HCT116 (cell line): ENCODE measurements at regions not wholly inside any gene's neighbourhood (a gene's known extent, or its start where the extent isn't known, plus 50 kb on each side); places are given as distances from the start of the nearest gene placed in this dataset.

Source experiments
- ATAC-seq: fragments of 200-7000 bp; cut with Tn5 transposase; 2 replicates; pipeline ENCODE4 v1.9.1; 2020; ENCODE audit warnings: mild to moderate bottlenecking, moderate library complexity
- BruUV-seq: library from RNA; stranded (reverse); fragments of 400-500 nt; replicated peaks from 2 replicates; lab custom pipeline; 2021; lab: Mats Ljungman, UMichigan
- CTCF ChIA-PET: fragments of 300-600 bp; sonication (Branson Sonifier 250); formaldehyde crosslinking; loops from one replicate; lab custom pipeline; 2021; ENCODE audit warnings: antibody characterized with exemption; lab: Charles Lee
- POLR2A ChIA-PET: fragments of 300-600, 350-600 bp; sonication (Branson Sonifier 250); formaldehyde crosslinking; loops from one replicate; lab custom pipeline; 2021; ENCODE audit warnings: antibody characterized with exemption; lab: Charles Lee
- RAD21 ChIA-PET, 2 experiments: fragments of 300-600 bp; sonication (Branson Sonifier 250); formaldehyde crosslinking; loops; one replicate each; lab custom pipeline; 2023; ENCODE audit warnings: low total read pairs in 2 of 2; ENCODE audit not compliant: uncharacterized antibody in 2 of 2, unreplicated experiment in 2 of 2, low non-redundant PET in 1 of 2; lab: Charles Lee
- DNase-seq: peaks from one replicate; pipeline ENCODE4 v3.0.0-alpha.2; 2010; ENCODE audit warnings: low read depth, low spot score
- H2AFZ ChIP-seq: fragments of 200-600 bp; shearing (Covaris generic), sonication (generic); 2 replicates; pipeline ENCODE4 v1.6.1; 2017; ENCODE audit warnings: low read depth, mixed run types, mixed read lengths, antibody characterized with exemption, low read length; ENCODE audit not compliant: poor library complexity, severe bottlenecking
- H3K27ac ChIP-seq: 2 replicates; pipeline ENCODE4 v1.5.1; 2012; ENCODE audit warnings: low read depth, low read length
- H3K27me3 ChIP-seq: fragments of 200-600 bp; sonication (generic); 2 replicates; pipeline ENCODE4 v1.6.1; 2016; ENCODE audit warnings: mixed run types, low read length, mixed read lengths; ENCODE audit not compliant: insufficient read depth
- H3K36me3 ChIP-seq, 2 experiments: fragments of 200-500 bp in 1 of 2; fragments of 200-600 bp in 1 of 2; sonication (Bioruptor generic) in 1 of 2; sonication (generic) in 1 of 2; 2 replicates each; pipeline versions ENCODE4 v1.5.1 to v1.6.1; 2014 to 2016; ENCODE audit warnings: low read length in 2 of 2, inconsistent platforms in 1 of 2, mixed read lengths in 1 of 2, mixed run types in 1 of 2; ENCODE audit not compliant: insufficient read depth in 2 of 2, control insufficient read depth in 1 of 2
- H3K4me1 ChIP-seq, 2 experiments: fragments of 200-600 bp in 1 of 2; sonication (generic) in 1 of 2; 2 replicates each; pipeline versions ENCODE4 v1.5.1 to v1.6.1; 2012 to 2017; ENCODE audit warnings: low read length in 2 of 2, inconsistent platforms in 1 of 2, mild to moderate bottlenecking in 1 of 2, mixed read lengths in 1 of 2, mixed run types in 1 of 2, moderate library complexity in 1 of 2; ENCODE audit not compliant: insufficient read depth in 2 of 2, control insufficient read depth in 1 of 2
- H3K4me2 ChIP-seq: fragments of 200-600 bp; sonication (generic); 2 replicates; pipeline ENCODE4 v1.6.1; 2017; ENCODE audit warnings: mixed run types, low read length, mixed read lengths
- H3K4me3 ChIP-seq, 2 experiments: fragments of 200-600 bp in 1 of 2; sonication (generic) in 1 of 2; replicated peaks in 1 of 2; 2 replicates each; pipeline ENCODE4 v1.5.1; 2011 to 2016; ENCODE audit warnings: low read length in 2 of 2, control low read depth in 1 of 2, low read depth in 1 of 2, mild to moderate bottlenecking in 1 of 2, mixed read lengths in 1 of 2, mixed run types in 1 of 2
- H3K79me2 ChIP-seq: fragments of 200-600 bp; sonication (generic); 2 replicates; pipeline ENCODE4 v1.6.1; 2017; ENCODE audit warnings: mild to moderate bottlenecking, mixed run types, low read length, moderate library complexity, mixed read lengths; ENCODE audit not compliant: insufficient read depth
- H3K9ac ChIP-seq: fragments of 200-600 bp; sonication (generic); 2 replicates; pipeline ENCODE4 v1.6.1; 2016; ENCODE audit warnings: low read length, mixed read lengths
- H3K9me2 ChIP-seq: fragments of 200-600 bp; sonication (generic), shearing (Covaris generic); 2 replicates; pipeline ENCODE4 v1.6.1; 2017; ENCODE audit warnings: mixed run types, mild to moderate bottlenecking, moderate library complexity; ENCODE audit not compliant: insufficient read depth
- H3K9me3 ChIP-seq, 2 experiments: fragments of 200-500 bp in 1 of 2; fragments of 200-600 bp in 1 of 2; sonication (Bioruptor generic) in 1 of 2; sonication (generic) in 1 of 2; 2 replicates each; pipeline ENCODE4 v1.6.1; 2014 to 2017; ENCODE audit warnings: low read length in 2 of 2, mixed read lengths in 2 of 2, inconsistent platforms in 1 of 2, low read depth in 1 of 2, mild to moderate bottlenecking in 1 of 2, mixed run types in 1 of 2, moderate library complexity in 1 of 2; ENCODE audit not compliant: control insufficient read depth in 1 of 2, insufficient read depth in 1 of 2
- H4K20me1 ChIP-seq: fragments of 200-600 bp; sonication (generic), shearing (Covaris generic); 2 replicates; pipeline ENCODE4 v1.6.1; 2017; ENCODE audit warnings: mixed run types, mild to moderate bottlenecking, moderate library complexity; ENCODE audit not compliant: insufficient read depth
- CEBPB ChIP-seq: IDR thresholded peaks from 2 replicates; pipeline ENCODE4 v1.6.1; 2012; ENCODE audit warnings: low read depth
- EGR1 ChIP-seq: IDR thresholded peaks from 2 replicates; pipeline ENCODE4 v1.6.1; 2012; ENCODE audit warnings: low read depth
- ELF1 ChIP-seq: IDR thresholded peaks from 2 replicates; pipeline ENCODE4 v1.6.1; 2012; ENCODE audit warnings: low read depth, borderline replicate concordance
- EZH2phosphoT487 ChIP-seq: fragments of 200-600 bp; IDR thresholded peaks from 2 replicates; pipeline ENCODE4 v1.6.1; 2018; ENCODE audit warnings: antibody characterized with exemption, borderline replicate concordance
- FOSL1 ChIP-seq: IDR thresholded peaks from 2 replicates; pipeline ENCODE4 v1.6.1; 2012; ENCODE audit warnings: low read depth
- JUND ChIP-seq: IDR thresholded peaks from 2 replicates; pipeline ENCODE4 v1.6.1; 2012
- POLR2A ChIP-seq: IDR thresholded peaks from 2 replicates; pipeline ENCODE4 v1.7.0; 2011; ENCODE audit warnings: borderline replicate concordance; ENCODE audit not compliant: insufficient read depth, insufficient read length; ENCODE audit errors: extremely low read depth
- POLR2AphosphoS5 ChIP-seq: IDR thresholded peaks from 2 replicates; pipeline ENCODE4 v1.6.1; 2011; ENCODE audit warnings: mild to moderate bottlenecking, low read depth, low read length, moderate library complexity
- RAD21 ChIP-seq: IDR thresholded peaks from 2 replicates; pipeline ENCODE4 v1.6.1; 2012; ENCODE audit warnings: low read depth, mild to moderate bottlenecking
- SIN3A ChIP-seq: IDR thresholded peaks from 2 replicates; pipeline ENCODE4 v1.6.1; 2012; ENCODE audit warnings: low read depth
- SP1 ChIP-seq: IDR thresholded peaks from 2 replicates; pipeline ENCODE4 v1.6.1; 2012; ENCODE audit warnings: low read depth
- SRF ChIP-seq: IDR thresholded peaks from 2 replicates; pipeline ENCODE4 v1.6.1; 2012; ENCODE audit warnings: low read depth
- TCF7L2 ChIP-seq: IDR thresholded peaks from 2 replicates; pipeline ENCODE4 v1.7.0; 2011; ENCODE audit warnings: borderline replicate concordance, inconsistent platforms; ENCODE audit not compliant: insufficient read depth, insufficient read length; ENCODE audit errors: extremely low read depth
- ZFX ChIP-seq: fragments of 450-650 bp; IDR thresholded peaks from 2 replicates; pipeline ENCODE4 v1.6.1; 2017
- intact Hi-C: fragments of 100-400 bp; cut with micrococcal nuclease; formaldehyde crosslinking; loops from 2 replicates; pipeline ENCODE4 v1.10.0; 2022
- TF ChIP-seq, protein P1 (sequence below): IDR thresholded peaks from 2 replicates; pipeline ENCODE4 v1.6.1; 2012; ENCODE audit warnings: low read depth
- TF ChIP-seq, protein P2 (sequence below): IDR thresholded peaks from 2 replicates; pipeline ENCODE4 v1.6.1; 2012
- TF ChIP-seq, protein P3 (sequence below): IDR thresholded peaks from 2 replicates; pipeline ENCODE4 v1.6.1; 2012

DNA sequence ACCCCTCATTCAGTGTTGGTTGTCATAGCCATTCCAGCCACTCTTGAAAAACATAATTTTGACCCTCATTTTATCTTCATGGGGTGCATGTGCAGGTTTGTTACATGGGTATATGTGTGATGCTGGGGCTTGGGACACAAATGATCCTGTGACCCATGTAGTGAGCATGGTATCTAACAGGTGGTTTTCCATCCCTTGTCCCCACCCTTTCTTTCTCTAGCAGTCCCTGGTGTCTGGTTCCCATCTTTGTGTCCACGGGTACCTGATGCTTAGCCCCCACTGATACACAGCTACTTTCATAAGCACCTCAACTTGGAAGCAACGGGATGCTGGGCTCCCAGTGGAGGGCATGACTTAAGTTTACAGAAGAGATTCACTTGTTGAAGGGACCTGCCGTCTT is 373.5 kb downstream of the UQCRFS1 start:
- Histone ChIP-seq H3K79me2 (no peaks in the 10 kb centered on the region), H3K9me2 (no peaks in the 10 kb centered on the region), H3K4me1 (no peaks in the 10 kb centered on the region), H3K4me3 (no peak overlapping the region), H3K9me3 (peaks cover 4 to 30% of the 10 kb centered on the region in 2 experiments; a peak in 2 of 4 replicates), H4K20me1 (no peaks in the 10 kb centered on the region), H3K27me3 (no peaks in the 10 kb centered on the region), H3K4me2 (no peak overlapping the region), H3K36me3 (no peaks in the 10 kb centered on the region), H3K9ac (no peak overlapping the region), H3K27ac (no peak overlapping the region), H2AFZ (no peak overlapping the region)
- ATAC-seq, result no peak
- TF ChIP-seq SRF (no peak), POLR2A (no peak), ELF1 (no peak), EZH2phosphoT487 (no peak), EGR1 (no peak), ZFX (no peak)
- intact Hi-C loops, result no loop called here
- no TSS peak for BruUV-seq
- ChIA-PET RAD21 (no interaction called here), POLR2A (no interaction called here), CTCF (no interaction called here)
- no peak for DNase-seq

DNA sequence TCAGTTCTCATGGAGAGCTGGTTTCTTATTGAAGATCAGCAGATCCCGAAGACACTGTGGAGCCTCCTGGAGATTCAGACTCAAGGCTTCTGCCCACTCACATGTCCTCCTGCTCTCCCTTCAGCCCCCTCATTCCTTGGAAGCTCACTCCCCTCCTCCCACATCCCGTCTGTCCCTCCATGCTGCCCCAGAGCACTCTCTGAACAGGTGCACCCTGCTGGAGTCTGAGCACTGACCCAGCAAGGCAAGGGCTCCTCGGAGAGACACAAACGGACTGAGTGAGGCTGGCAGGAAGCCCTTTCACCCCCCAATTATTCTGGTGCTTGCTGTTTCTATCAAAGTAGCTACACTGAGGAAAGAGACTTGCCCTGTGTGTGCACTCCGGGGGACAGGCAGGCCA is 374.0 kb downstream of the UQCRFS1 start:
- no peak for TF ChIP-seq FOSL1
- TF ChIP-seq CEBPB, result no peak
- TF ChIP-seq SIN3A, result no peak
- TF ChIP-seq JUND, result no peak
- TF ChIP-seq TCF7L2, result no peak
- TF ChIP-seq, protein P1, sequence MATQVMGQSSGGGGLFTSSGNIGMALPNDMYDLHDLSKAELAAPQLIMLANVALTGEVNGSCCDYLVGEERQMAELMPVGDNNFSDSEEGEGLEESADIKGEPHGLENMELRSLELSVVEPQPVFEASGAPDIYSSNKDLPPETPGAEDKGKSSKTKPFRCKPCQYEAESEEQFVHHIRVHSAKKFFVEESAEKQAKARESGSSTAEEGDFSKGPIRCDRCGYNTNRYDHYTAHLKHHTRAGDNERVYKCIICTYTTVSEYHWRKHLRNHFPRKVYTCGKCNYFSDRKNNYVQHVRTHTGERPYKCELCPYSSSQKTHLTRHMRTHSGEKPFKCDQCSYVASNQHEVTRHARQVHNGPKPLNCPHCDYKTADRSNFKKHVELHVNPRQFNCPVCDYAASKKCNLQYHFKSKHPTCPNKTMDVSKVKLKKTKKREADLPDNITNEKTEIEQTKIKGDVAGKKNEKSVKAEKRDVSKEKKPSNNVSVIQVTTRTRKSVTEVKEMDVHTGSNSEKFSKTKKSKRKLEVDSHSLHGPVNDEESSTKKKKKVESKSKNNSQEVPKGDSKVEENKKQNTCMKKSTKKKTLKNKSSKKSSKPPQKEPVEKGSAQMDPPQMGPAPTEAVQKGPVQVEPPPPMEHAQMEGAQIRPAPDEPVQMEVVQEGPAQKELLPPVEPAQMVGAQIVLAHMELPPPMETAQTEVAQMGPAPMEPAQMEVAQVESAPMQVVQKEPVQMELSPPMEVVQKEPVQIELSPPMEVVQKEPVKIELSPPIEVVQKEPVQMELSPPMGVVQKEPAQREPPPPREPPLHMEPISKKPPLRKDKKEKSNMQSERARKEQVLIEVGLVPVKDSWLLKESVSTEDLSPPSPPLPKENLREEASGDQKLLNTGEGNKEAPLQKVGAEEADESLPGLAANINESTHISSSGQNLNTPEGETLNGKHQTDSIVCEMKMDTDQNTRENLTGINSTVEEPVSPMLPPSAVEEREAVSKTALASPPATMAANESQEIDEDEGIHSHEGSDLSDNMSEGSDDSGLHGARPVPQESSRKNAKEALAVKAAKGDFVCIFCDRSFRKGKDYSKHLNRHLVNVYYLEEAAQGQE, result no peak
- TF ChIP-seq POLR2AphosphoS5, result no peak
- TF ChIP-seq EGR1, result no peak
- TF ChIP-seq SP1, result no peak
- TF ChIP-seq POLR2A, result no peak
- TF ChIP-seq, protein P2, sequence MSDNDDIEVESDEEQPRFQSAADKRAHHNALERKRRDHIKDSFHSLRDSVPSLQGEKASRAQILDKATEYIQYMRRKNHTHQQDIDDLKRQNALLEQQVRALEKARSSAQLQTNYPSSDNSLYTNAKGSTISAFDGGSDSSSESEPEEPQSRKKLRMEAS, result no peak
- TF ChIP-seq, protein P3, sequence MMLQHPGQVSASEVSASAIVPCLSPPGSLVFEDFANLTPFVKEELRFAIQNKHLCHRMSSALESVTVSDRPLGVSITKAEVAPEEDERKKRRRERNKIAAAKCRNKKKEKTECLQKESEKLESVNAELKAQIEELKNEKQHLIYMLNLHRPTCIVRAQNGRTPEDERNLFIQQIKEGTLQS, result no peak
- TF ChIP-seq RAD21, result no peak
- TF ChIP-seq, all 23 proteins: peak for 0
- no peaks in the 10 kb centered on the region for H3K36me3 ChIP-seq
- RAD21 ChIA-PET, result no interaction called here

More for the DNA sequence above, 374.0 kb downstream of the UQCRFS1 start:
- Histone ChIP-seq H3K4me1 (no peaks in the 10 kb centered on the region), H3K9me2 (no peaks in the 10 kb centered on the region), H2AFZ (no peak overlapping the region), H3K4me3 (no peak overlapping the region), H3K27ac (no peak overlapping the region), H4K20me1 (no peaks in the 10 kb centered on the region), H3K79me2 (no peaks in the 10 kb centered on the region), H3K27me3 (no peaks in the 10 kb centered on the region), H3K4me2 (no peak overlapping the region), H3K9me3 (peaks cover 4 to 29% of the 10 kb centered on the region in 2 experiments; a peak in 2 of 4 replicates), H3K9ac (no peak overlapping the region)
- ATAC-seq (no peak), DNase-seq (no peak)
- CTCF ChIA-PET, result no interaction called here
- no TSS peak for BruUV-seq
- intact Hi-C loops, result no loop called here
- POLR2A ChIA-PET, result no interaction called here
